IPS DF 6.9 (cell line): ENCODE measurements at regions not wholly inside any gene's neighbourhood (a gene's known extent, or its start where the extent isn't known, plus 50 kb on each side); places are given as distances from the start of the nearest gene placed in this dataset.

ENCODE experiments used
- DNase-seq: peaks from one replicate; pipeline ENCODE4 v3.0.0-alpha.2; 2013; ENCODE audit warnings: low read depth, low spot score
- H3K27ac ChIP-seq: one replicate; pipeline ENCODE4 v1.5.1; 2013; ENCODE audit warnings: low read length, control low read depth
- H3K27me3 ChIP-seq: 2 replicates; pipeline ENCODE4 v1.6.1; 2013; ENCODE audit warnings: mild to moderate bottlenecking, low read length; ENCODE audit not compliant: control insufficient read depth, insufficient read depth
- H3K36me3 ChIP-seq: 2 replicates; pipeline ENCODE4 v1.6.1; 2013; ENCODE audit warnings: low read length; ENCODE audit not compliant: control insufficient read depth, insufficient read depth
- H3K4me1 ChIP-seq: 2 replicates; pipeline ENCODE4 v1.6.1; 2013; ENCODE audit warnings: low read length; ENCODE audit not compliant: control insufficient read depth, insufficient read depth
- H3K4me3 ChIP-seq: 2 replicates; pipeline ENCODE4 v1.5.1; 2013; ENCODE audit warnings: mild to moderate bottlenecking, low read length
- H3K9me3 ChIP-seq: 2 replicates; pipeline ENCODE4 v1.6.1; 2013; ENCODE audit warnings: low read length, inconsistent platforms; ENCODE audit not compliant: control insufficient read depth, insufficient read depth
- WGBS: extraction: QIAGEN DNeasy Blood & Tissue Kit; methylation state at CpG from one replicate; pipeline ENCODE4 v1.1.7; 2013; ENCODE audit warnings: mixed read lengths, missing lambda C conversion rate; ENCODE audit not compliant: insufficient read length, insufficient coverage; 5-methylcytosine and 5-hydroxymethylcytosine counted together

DNA sequence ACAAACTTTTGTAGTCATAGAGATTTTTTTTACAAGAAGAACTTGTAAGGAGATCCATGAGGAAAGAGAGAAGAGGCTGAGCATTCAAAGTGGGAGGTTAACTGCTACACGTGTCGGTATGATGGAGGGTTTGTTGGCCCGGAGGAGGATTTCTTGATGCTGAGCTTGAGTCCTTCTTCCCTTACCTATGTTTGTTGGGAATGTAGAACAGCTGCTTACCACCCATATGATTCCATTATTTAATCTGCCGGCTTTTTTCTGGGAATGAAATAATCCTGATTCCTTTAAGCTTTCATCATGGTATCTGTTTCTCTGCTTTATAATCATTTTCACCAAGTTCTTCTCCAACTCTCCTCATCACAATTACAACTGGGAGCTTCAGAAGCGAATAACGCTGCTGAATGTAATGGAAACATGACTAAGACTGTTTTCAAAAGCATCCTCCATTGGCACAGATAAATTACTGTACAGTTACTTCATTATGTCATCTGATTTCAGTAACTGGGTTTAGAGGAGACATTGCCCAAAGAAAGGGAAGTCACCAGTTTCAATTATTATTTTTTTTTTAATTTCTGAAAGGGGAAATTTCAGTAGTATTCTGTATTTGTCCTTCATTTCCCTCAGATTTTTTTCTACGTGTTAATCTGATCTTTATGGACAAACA, 420.6 kb downstream of the SPRY1 start:
- H3K27ac ChIP-seq, result no peak overlapping the region

DNA sequence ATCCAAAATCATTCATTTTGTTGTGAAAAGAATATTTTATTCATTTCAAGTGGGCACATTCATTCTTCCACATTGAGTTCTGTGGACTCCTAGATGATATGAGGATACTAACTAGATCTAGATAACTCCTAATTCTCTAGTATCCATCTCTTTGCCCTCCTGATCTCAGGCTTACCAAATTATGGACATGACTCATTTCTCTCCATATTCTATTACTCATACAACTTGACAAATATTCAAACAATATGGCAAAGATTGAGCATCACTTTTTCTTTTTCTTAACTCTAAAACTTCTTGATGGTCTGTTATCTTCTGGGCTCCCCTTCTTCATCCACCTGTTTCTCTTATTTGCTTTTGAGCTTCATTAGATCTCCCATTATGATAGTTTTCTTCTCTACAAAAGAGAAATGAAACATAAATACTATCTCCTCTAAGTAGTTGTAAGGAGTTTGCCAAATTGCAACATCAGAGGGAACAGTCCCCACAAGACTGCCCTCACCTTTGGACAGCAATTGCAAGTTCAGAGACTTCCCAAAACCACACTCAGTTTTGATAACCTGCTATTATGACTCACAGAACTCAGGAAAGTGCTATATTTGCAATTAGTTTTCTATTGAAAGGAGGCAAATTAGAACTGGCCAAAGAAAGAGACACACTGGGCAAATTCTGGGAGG, 422.9 kb downstream of the SPRY1 start:
- H3K4me3 ChIP-seq, result no peak overlapping the region
- H3K9me3 ChIP-seq, result no peaks in the 10 kb centered on the region
- peaks cover 1% of the 10 kb centered on the region; the same call in 1 of the 2 replicates for H3K4me1 ChIP-seq
- H3K36me3 ChIP-seq, result no peaks in the 10 kb centered on the region
- no peak overlapping the region for H3K27ac ChIP-seq
- H3K27me3 ChIP-seq, result no peaks in the 10 kb centered on the region
- DNase-seq, result no peak

More for the DNA sequence above, 420.6 kb downstream of the SPRY1 start:
- no peaks in the 10 kb centered on the region for H3K36me3 ChIP-seq
- H3K4me3 ChIP-seq, result no peak overlapping the region
- no CpG with 5 or more reads among the region's 7 CpGs for WGBS
- H3K4me1 ChIP-seq, result peaks cover 1% of the 10 kb centered on the region; the same call in 1 of the 2 replicates
- H3K9me3 ChIP-seq, result no peaks in the 10 kb centered on the region
- DNase-seq, result no peak
- H3K27me3 ChIP-seq, result no peaks in the 10 kb centered on the region

DNA sequence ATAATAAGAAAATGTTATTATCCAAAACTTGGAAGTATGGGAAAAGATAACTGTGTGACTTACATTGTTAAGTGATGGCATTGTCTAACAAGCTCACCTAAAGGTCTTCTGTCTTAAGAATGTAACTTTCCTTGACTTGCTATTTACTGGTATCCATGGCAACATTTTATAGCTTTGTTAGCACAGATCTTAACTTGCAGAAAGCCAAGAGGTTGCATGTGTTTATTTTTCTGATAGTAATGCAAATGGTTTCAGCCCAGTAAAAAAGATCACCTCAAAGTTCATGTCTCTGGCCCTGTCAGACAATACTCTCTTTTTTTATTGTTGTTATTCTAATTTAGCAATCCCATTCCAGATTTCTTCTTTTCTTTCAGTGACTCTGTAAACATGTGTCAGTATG, 425.3 kb downstream of the SPRY1 start:
- Histone ChIP-seq H3K9me3 (no peaks in the 10 kb centered on the region), H3K36me3 (no peaks in the 10 kb centered on the region), H3K4me1 (no peaks in the 10 kb centered on the region), H3K27me3 (no peaks in the 10 kb centered on the region), H3K27ac (no peak overlapping the region), H3K4me3 (no peak overlapping the region)
- no peak for DNase-seq

DNA sequence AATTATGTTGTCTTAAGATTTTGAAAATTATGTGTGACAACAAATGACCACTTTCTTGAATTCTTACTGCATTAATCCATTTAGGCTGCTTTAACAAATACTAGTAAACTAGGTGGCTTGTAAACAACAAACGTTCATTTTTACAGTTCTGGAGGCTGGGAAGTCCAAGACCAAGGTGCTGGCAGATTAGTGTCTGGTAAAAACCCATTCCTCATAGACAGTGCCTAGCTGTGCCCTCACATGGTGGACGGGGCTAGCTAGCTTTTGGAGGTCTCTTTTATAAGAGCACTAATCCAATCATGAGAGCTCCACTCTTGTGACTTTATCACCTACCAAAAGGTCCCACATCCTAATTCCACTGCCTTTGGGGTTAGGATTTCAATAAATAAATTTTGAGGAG, 425.8 kb downstream of the SPRY1 start:
- Histone ChIP-seq H3K36me3 (no peaks in the 10 kb centered on the region), H3K9me3 (no peaks in the 10 kb centered on the region), H3K4me1 (no peaks in the 10 kb centered on the region), H3K27me3 (no peaks in the 10 kb centered on the region), H3K27ac (no peak overlapping the region), H3K4me3 (no peak overlapping the region)
- no peak for DNase-seq
- no CpG with 5 or more reads among the region's 2 CpGs for WGBS

DNA sequence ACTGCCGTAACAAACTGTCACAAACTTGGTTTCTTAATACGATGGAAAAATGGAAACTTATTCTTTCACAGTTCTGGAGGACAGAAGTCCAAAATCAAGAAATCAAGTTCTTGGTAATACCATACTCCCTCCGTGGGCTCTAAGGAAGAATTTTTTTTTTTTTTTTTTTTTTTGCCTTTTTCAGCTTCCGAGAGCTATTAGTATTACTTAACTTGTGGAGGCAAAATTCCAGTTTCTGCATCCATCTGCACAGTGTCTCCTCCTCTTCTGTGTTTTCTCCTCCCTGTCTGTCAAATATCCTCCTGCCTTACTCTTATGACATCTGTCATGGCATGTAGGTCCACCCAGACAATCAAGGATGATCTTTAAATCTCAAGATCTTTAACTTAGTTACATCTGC, 426.6 kb downstream of the SPRY1 start:
- Histone ChIP-seq H3K36me3 (no peaks in the 10 kb centered on the region), H3K4me1 (no peaks in the 10 kb centered on the region), H3K27me3 (no peaks in the 10 kb centered on the region), H3K9me3 (no peaks in the 10 kb centered on the region), H3K27ac (no peak overlapping the region), H3K4me3 (no peak overlapping the region)
- no peak for DNase-seq
- WGBS, result no CpG with 5 or more reads among the region's 4 CpGs

DNA sequence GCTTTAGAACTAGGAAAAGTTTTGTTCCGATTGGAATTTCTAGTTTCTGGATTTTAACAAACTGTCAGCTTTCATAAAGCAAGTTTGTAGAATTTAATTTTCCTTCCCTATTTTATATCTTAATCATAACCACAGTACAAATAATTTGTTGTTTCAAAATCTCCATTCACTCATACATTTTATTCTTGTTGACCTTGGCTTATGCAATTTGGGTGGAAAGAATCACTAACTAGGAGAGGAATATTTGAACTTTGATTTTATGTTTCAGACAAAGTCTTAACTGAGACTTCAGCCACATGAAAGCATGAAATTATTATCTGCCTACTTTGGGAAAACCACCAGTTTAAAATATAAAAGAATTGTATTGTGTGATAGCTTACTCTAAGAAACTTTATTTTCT, 427.9 kb downstream of the SPRY1 start:
- Histone ChIP-seq H3K27ac (no peak overlapping the region), H3K4me3 (no peak overlapping the region), H3K27me3 (no peaks in the 10 kb centered on the region), H3K4me1 (no peaks in the 10 kb centered on the region), H3K36me3 (no peaks in the 10 kb centered on the region), H3K9me3 (no peaks in the 10 kb centered on the region)
- no peak for DNase-seq
- no CpG with 5 or more reads among the region's 1 CpG for WGBS

DNA sequence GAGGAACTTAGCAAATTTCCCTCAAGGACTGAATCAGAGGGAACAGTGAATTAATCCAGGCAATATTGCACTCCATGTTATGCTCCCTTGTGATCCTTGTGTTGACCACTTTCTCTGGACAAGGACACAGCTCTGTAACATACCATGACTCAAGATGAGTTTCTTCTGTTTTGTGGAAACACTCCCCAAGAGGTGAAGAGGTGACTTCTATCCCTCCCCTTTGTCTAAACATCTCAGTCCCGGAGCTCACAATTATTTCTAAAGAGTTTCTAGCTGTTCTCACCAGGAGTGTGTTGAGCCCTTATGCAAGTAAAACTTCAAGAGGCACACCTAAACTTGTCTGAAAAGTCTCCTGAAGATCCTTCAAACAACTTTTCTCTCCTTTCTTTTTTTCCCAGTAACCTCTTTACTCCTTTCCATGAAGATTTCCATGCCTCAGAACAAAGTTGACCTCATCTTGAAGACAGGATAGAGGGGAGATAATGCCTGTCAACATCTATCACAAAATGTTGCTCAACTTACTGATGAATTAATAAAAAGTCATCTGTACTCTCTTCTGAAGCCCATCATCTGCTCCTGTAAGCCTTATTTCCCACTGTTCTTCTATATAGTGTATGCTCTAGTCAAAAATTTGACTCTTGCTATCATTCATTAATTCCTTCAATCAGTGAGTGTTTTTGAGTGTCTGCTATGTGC, 429.1 kb downstream of the SPRY1 start:
- no peak overlapping the region for H3K4me3 ChIP-seq
- H3K9me3 ChIP-seq, result no peaks in the 10 kb centered on the region
- no peak overlapping the region for H3K27ac ChIP-seq
- no peaks in the 10 kb centered on the region for H3K27me3 ChIP-seq
- no peaks in the 10 kb centered on the region for H3K4me1 ChIP-seq
- DNase-seq, result no peak
- no CpG with 5 or more reads among the region's 1 CpG for WGBS
- H3K36me3 ChIP-seq, result no peaks in the 10 kb centered on the region

DNA sequence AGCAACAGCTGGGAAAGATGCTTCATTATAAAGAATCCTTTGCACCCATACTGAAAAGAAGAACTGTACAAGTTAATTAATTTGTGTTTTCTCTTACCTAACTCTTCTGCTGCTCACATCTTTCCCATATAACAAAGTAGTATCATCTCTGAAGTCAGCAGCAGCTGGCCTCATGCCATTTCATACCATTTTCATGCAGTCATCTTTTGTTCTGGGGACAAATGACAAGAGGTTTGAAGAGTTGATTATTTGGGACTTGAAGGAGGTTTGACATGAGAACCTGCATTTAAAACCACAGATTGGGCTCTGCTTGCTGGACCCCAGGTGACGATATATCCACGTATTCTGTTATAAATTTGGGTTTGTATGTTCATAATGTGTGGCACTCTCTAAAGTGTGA, 430.3 kb downstream of the SPRY1 start:
- Histone ChIP-seq H3K9me3 (no peaks in the 10 kb centered on the region), H3K27me3 (no peaks in the 10 kb centered on the region), H3K4me3 (no peak overlapping the region), H3K36me3 (no peaks in the 10 kb centered on the region), H3K27ac (no peak overlapping the region), H3K4me1 (no peaks in the 10 kb centered on the region)
- no CpG with 5 or more reads among the region's 2 CpGs for WGBS
- no peak for DNase-seq

DNA sequence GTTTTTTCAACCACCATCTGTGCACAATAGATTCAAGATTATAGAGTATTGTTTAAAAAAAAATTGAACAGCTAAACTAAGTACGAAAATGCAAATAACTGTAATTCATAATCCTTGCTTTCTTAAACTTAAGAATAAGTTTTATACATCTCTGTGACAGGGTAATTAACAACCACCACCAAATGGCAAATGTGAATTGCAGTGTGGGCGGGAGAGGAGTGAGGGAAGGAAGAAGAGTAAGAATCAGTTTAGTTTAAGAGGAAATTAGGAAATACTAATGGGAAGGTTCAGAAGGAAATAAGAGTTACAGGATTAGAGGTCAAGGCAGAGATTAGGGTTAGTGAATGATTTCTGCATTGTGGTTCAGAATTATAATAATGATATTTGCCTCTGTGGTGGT, 430.9 kb downstream of the SPRY1 start:
- no peaks in the 10 kb centered on the region for H3K4me1 ChIP-seq
- H3K4me3 ChIP-seq, result no peak overlapping the region
- H3K27ac ChIP-seq, result no peak overlapping the region
- no peaks in the 10 kb centered on the region for H3K9me3 ChIP-seq
- no peaks in the 10 kb centered on the region for H3K27me3 ChIP-seq
- WGBS, result 100% methylated on average over 1 of the region's 2 CpGs
- H3K36me3 ChIP-seq, result no peaks in the 10 kb centered on the region
- no peak for DNase-seq

DNA sequence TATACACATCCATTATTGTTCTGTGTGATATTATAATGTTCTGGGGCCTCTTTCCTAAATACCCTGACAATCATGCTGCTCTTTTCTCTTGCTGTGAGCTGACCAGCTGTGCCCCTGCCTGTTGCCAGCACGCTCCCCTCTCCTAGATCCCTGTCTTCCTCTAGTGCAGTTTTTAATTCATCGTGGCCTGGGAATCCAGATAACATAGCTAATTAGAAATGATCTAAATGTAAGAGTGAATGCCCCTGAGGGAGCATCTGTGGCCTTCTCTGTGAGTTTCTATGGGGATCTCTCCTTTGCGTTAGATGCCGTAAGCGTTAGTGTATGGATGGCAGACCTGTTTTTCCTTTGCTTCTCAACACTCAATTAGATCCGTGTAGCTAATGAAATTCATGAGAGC, 434.3 kb downstream of the SPRY1 start:
- Histone ChIP-seq H3K36me3 (no peaks in the 10 kb centered on the region), H3K4me1 (no peaks in the 10 kb centered on the region), H3K27me3 (no peaks in the 10 kb centered on the region), H3K4me3 (no peak overlapping the region), H3K27ac (no peak overlapping the region), H3K9me3 (no peaks in the 10 kb centered on the region)
- WGBS, result no CpG with 5 or more reads among the region's 6 CpGs
- no peak for DNase-seq
